Right renal cortex interstitium (tissue), 3 donors: ENCODE measurements at regions not wholly inside any gene's neighbourhood (a gene's known extent, or its start where the extent isn't known, plus 50 kb on each side); places are given as distances from the start of the nearest gene placed in this dataset.
"Not testable (repeated sequence)": the region's sequence is repeated elsewhere in the genome, so short reads cannot be mapped to it uniquely, and the experiment has no call there.

Source experiments
- DNase-seq, 3 donors: peaks; one replicate each; pipeline ENCODE4 v3.0.0-alpha.2; 2013; ENCODE audit warnings: low read depth in 3 of 3, low spot score in 2 of 3

- no peak for DNase-seq
Observed at GRCh38 chr3:15982667-15983196, 185.0 kb upstream of the ANKRD28 start.

DNA sequence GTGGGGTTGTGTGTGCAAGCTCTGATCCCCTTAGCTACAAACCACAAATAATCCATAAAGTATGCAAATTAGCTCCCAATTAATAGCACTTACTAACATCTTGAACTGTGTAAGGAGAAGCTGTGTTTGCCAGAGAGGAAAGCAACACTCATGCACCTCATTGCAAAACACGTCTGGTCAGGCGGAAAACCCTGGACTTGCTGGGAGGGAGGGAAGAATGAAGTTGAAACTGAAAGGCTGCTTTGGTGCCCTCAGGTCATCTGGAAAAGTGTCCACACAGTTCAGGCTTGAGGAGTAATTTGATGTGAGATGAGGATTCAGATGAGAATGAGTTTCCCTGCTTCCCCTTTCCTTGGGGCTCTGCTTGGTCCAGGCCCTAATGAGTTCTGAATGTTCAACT, 185.5 kb upstream of the ANKRD28 start:
- no peak for DNase-seq

DNA sequence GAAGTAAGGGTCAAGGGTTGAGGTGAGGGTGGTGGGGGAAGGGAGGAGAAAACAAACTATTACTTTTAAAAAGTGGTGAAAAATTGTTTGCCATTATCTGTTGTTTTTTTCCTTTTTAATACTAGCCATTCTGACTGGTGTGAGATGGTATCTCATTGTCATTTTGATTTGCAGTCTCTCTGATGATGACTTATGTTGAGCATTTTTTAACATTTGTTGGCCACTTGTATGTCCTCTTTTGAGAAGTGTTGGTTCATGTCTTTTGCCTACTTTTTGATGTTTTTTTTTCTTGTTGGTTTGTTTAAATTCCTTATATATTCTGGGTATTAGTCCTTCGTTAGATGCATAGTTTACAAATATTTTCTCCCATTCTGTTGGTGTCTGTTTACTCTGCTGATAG, 185.9 kb upstream of the ANKRD28 start:
- DNase-seq, result no peak

- DNase-seq, result no peak
Observed at GRCh38 chr3:15989419-15989818, 185.1 kb upstream of the GALNT15 start.

- DNase-seq, result not testable (repeated sequence)
Observed at GRCh38 chr3:15993660-15994059, 180.8 kb upstream of the GALNT15 start.

DNA sequence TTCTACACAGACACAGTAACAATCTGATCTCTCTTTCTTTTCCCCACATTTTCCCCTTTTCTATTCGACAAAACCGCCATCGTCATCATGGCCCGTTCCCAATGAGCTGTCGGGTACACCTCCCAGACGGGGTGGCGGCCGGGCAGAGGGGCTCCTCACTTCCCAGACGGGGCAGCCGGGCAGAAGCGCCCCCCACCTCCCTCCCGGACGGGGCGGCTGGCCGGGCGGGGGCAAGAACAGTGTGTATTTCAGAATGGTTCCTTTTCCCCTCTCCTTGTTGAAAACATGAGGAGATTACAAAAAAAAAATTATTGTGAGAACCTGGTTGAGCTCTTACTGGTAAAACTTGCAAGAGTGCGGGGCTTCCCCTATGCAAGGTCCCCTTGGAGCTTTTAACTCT, 178.0 kb upstream of the GALNT15 start:
- DNase-seq, result not testable (repeated sequence)

- no peak for DNase-seq
Observed at GRCh38 chr3:15997274-15997943, 177.1 kb upstream of the GALNT15 start.

GRCh38 chr3:15998911-15999310, 175.6 kb upstream of the GALNT15 start:
- no peak for DNase-seq

GRCh38 chr3:16004812-16005211, 169.7 kb upstream of the GALNT15 start:
- DNase-seq, result no peak

GRCh38 chr3:16011376-16011775, 163.1 kb upstream of the GALNT15 start:
- no peak for DNase-seq

- DNase-seq, result no peak
Observed at GRCh38 chr3:16012086-16012485, 162.4 kb upstream of the GALNT15 start.

DNA sequence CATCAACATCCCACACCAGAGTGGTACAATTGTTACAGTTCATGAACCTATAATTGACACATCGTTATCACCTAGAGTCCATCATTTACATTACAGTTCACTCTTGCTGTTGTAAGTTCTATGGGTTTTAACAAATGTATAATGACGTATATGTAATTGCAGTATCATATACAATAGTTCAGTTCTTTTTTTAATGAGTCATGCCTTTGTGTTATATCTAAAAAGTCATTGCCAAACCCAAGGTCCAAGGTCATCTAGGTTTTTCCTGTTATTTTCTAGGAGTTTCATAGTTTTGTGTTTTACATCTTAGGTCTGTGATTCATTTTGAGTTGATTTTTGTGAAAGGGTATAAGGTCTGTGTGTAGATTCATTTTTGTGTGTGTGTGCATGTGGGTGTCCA, 160.9 kb upstream of the GALNT15 start:
- DNase-seq, result no peak

GRCh38 chr3:16021801-16022200, 152.7 kb upstream of the GALNT15 start:
- DNase-seq, result not testable (repeated sequence)

GRCh38 chr3:16023881-16024280, 150.6 kb upstream of the GALNT15 start:
- DNase-seq, result not testable (repeated sequence)

- DNase-seq, result no peak
Observed at GRCh38 chr3:16024548-16024947, 149.9 kb upstream of the GALNT15 start.

- no peak for DNase-seq
Observed at GRCh38 chr3:16026753-16027152, 147.7 kb upstream of the GALNT15 start.

- no peak for DNase-seq
Observed at GRCh38 chr3:16028604-16029003, 145.9 kb upstream of the GALNT15 start.

DNA sequence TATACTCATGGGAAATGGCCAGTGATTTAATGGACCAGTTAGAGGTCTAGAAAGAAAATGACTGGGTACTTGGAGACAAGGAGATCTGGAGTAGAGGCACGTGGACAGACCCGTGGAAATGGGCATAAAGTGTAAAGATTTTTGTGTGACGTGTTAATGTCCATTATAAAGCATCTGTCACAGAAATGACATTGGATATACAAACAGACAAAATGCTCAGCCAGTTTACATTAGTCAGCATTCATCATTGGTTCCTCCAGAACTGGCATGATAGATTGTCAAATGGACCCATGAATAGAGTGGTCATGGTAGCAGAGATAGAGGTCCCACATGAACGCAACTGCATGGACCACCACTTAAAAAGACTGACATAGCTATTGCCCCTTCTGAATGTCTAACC, 144.1 kb upstream of the GALNT15 start:
- no peak for DNase-seq

- DNase-seq, result no peak
Observed at GRCh38 chr3:16031434-16031833, 143.0 kb upstream of the GALNT15 start.

- no peak for DNase-seq
Observed at GRCh38 chr3:16033889-16034687, 140.4 kb upstream of the GALNT15 start.

GRCh38 chr3:16040991-16041390, 133.5 kb upstream of the GALNT15 start:
- no peak for DNase-seq
